ENCODE measurements at regions not wholly inside any gene's neighbourhood (a gene's known extent, or its start where the extent isn't known, plus 50 kb on each side); places are given as distances from the start of the nearest gene placed in this dataset.

- DNase-seq (ENCODE audit: low spot score), result no peak
These were observed 56.2 kb upstream of the ZMIZ1 start for GRCh38 chr10:79012567-79012966.

DNA sequence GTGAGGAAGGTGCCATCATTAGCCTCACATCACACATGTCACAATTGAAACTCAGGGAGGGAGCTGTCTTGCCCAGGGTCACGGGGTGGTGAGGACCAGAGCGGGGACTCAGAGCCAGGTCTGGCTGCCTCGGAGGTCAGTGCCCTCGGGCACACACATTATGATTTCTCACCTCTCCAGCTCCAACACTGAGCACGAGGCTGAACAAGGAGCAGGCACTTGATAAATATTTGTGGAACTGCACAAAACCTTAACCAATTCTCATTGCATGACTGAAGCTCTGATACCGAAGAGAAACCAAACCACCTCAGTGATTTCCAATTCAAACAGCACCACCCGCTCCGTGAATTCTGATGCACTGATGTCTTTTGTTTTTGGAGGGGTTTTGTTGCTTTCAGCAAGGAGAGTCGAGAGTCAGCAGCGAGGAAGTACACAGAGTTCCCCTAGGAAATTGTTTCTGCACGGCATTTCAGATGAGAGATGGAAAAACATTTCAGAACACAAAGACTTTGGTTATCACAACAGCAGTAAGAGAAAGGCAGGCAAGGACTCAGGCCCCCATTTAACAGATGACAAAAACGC is 55.3 kb upstream of the ZMIZ1 start:
- no peak for DNase-seq (ENCODE audit: low spot score)

DNA sequence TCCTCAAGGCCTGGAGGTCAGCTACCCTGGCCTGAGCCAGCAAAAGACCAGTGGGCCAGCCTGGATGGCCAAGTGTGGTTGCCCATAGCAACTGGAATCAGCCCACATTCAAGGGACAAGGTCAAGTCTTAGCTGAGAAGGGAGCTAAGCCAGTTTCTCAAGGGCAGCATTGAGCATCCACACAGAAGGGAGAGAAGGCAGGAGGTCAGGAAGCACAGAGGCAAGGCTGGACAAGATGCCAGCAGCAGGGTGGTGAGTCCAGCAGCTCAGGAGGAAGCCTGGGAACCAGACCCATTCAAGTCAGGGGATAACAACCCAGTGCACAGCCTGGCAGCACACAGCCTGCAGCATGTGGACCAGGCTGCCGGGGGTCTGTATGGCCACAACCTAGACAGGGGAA is 54.0 kb upstream of the ZMIZ1 start:
- DNase-seq (ENCODE audit: low spot score), result no peak

DNA sequence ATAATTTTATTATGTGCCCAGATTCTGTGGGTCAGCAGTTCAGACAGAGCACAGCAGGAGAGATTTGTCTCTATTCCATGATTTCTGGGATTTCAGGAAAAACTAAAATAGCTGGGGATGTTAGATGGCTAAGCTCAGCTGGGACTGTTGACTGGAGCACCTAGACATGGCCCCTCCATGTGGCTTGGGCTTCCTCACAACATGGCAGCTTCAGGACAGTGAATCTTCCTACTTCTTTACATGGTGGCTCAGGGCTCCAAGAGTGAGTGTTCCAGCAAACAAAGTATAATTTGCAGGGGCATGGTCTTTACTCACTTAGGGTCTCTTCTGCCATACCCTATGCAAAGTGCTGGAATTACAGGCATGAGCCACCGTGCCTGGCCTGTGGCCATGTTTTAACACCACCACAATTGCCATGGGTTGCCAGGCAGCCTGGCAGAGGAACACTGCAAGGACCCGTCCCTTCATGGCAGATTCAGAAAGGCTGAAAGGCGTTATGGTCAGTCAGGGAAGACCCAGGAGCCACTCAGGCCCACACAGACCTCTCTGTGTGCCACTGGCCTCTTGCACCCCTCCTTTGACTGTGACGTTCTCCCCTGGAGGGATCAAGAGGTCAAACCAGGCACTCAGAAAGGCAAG is 50.8 kb upstream of the ZMIZ1 start:
- no peak for DNase-seq (ENCODE audit: low spot score)

DNA sequence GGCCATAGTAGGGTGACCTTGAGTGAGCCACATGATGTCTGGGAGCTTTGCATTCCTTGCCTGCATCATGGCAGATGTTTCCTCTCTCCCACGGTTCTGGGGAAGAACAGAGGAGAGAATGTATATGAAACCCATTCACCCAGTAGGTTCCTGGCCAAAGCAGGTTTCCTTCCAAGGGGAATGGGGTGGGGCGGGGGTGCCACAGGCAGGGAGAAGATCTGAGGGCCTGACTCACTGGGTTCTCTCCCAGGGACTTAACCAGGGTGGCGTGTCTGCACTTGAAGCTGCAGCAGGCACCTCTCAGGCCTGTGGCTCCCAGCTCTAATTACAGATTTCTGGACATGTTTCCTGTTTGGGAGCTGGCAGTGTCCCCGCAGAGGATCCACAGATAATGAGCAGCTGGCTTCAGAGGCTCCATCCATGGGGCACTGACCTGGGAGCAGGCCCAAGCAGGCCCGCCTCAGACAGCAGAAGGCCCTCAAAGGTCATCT is 50.2 kb upstream of the ZMIZ1 start:
- no peak for DNase-seq (ENCODE audit: low spot score)
